Central memory CD8-positive, alpha-beta T cell (primary cell): ENCODE measurements at regions not wholly inside any gene's neighbourhood (a gene's known extent, or its start where the extent isn't known, plus 50 kb on each side); places are given as distances from the start of the nearest gene placed in this dataset.

Experiments used
- ATAC-seq: fragments of 150-1000 bp; cut with Tn5 transposase; replicated peaks from 2 replicates; pipeline ENCODE4 v1.10.0; 2022; ENCODE audit warnings: mild to moderate bottlenecking, moderate FRiP score, moderate number of reproducible peaks; ENCODE audit not compliant: poor library complexity, severe bottlenecking; ENCODE audit errors: extremely low read depth
- DNase-seq, 2 donors: peaks; one replicate each; pipeline ENCODE4 v3.0.0; 2021; ENCODE audit warnings: low spot score in 2 of 2
- H3K27ac Mint-ChIP-seq: one replicate; pipeline ENCODE4 v1.8.0; 2022; ENCODE audit warnings: low read depth, mild to moderate bottlenecking, moderate library complexity, mixed read lengths
- H3K27me3 Mint-ChIP-seq: one replicate; pipeline ENCODE4 v1.8.0; 2022; ENCODE audit warnings: mixed read lengths
- H3K36me3 Mint-ChIP-seq: one replicate; pipeline ENCODE4 v1.8.0; 2022; ENCODE audit warnings: mild to moderate bottlenecking, moderate library complexity, mixed read lengths; ENCODE audit not compliant: insufficient read depth
- H3K4me1 Mint-ChIP-seq: one replicate; pipeline ENCODE4 v1.8.0; 2022; ENCODE audit warnings: mixed read lengths
- H3K4me3 Mint-ChIP-seq: one replicate; pipeline ENCODE4 v1.8.0; 2022; ENCODE audit warnings: mild to moderate bottlenecking, moderate library complexity, mixed read lengths
- H3K9me3 Mint-ChIP-seq: one replicate; pipeline ENCODE4 v1.8.0; 2022; ENCODE audit warnings: mixed read lengths

GRCh38 chr13:21987793-21988192 is 316.9 kb downstream of the FGF9 start:
- no peaks in the 10 kb centered on the region for H3K36me3 Mint-ChIP-seq
- no peaks in the 10 kb centered on the region for H3K27me3 Mint-ChIP-seq
- no peak overlapping the region for H3K27ac Mint-ChIP-seq
- H3K9me3 Mint-ChIP-seq, result no peaks in the 10 kb centered on the region
- peaks cover 6% of the 10 kb centered on the region for H3K4me1 Mint-ChIP-seq
- DNase-seq (no peak), ATAC-seq (no peak)
- no peak overlapping the region for H3K4me3 Mint-ChIP-seq

GRCh38 chr13:21988624-21989023 is 317.8 kb downstream of the FGF9 start:
- no peak for ATAC-seq

GRCh38 chr13:21996049-21996448 is 325.2 kb downstream of the FGF9 start:
- Mint-ChIP-seq H3K4me1 (no peaks in the 10 kb centered on the region), H3K4me3 (no peak overlapping the region), H3K36me3 (peaks cover 2% of the 10 kb centered on the region), H3K27ac (no peak overlapping the region), H3K27me3 (peaks cover 33% of the 10 kb centered on the region), H3K9me3 (no peaks in the 10 kb centered on the region)
- DNase-seq (no peak), ATAC-seq (no peak)

More at GRCh38 chr13:21988624-21989023, 317.8 kb downstream of the FGF9 start:
- no peaks in the 10 kb centered on the region for H3K9me3 Mint-ChIP-seq
- no peaks in the 10 kb centered on the region for H3K36me3 Mint-ChIP-seq
- H3K27ac Mint-ChIP-seq, result no peak overlapping the region
- DNase-seq, result no peak
- no peaks in the 10 kb centered on the region for H3K27me3 Mint-ChIP-seq
- no peak overlapping the region for H3K4me3 Mint-ChIP-seq
- peaks cover 6% of the 10 kb centered on the region for H3K4me1 Mint-ChIP-seq

GRCh38 chr13:21997726-21998125 is 326.9 kb downstream of the FGF9 start:
- no peak overlapping the region for H3K27ac Mint-ChIP-seq
- H3K27me3 Mint-ChIP-seq, result peaks cover 42% of the 10 kb centered on the region

GRCh38 chr13:21998279-21998990 is 327.6 kb downstream of the FGF9 start:
- Mint-ChIP-seq H3K27me3 (peaks cover 42% of the 10 kb centered on the region), H3K9me3 (no peaks in the 10 kb centered on the region), H3K4me1 (peaks cover under 1% of the 10 kb centered on the region), H3K27ac (no peak overlapping the region), H3K4me3 (no peak overlapping the region), H3K36me3 (peaks cover 2% of the 10 kb centered on the region)
- ATAC-seq (no peak), DNase-seq (no peak)

More at GRCh38 chr13:21997726-21998125, 326.9 kb downstream of the FGF9 start:
- ATAC-seq (no peak), DNase-seq (no peak)
- no peaks in the 10 kb centered on the region for H3K9me3 Mint-ChIP-seq
- no peaks in the 10 kb centered on the region for H3K4me1 Mint-ChIP-seq
- H3K36me3 Mint-ChIP-seq, result peaks cover 2% of the 10 kb centered on the region
- H3K4me3 Mint-ChIP-seq, result no peak overlapping the region

GRCh38 chr13:21999666-22000065 is 328.8 kb downstream of the FGF9 start:
- Mint-ChIP-seq H3K27me3 (peaks cover 42% of the 10 kb centered on the region), H3K4me1 (peaks cover 5% of the 10 kb centered on the region), H3K27ac (no peak overlapping the region), H3K36me3 (peaks cover 2% of the 10 kb centered on the region), H3K4me3 (no peak overlapping the region), H3K9me3 (no peaks in the 10 kb centered on the region)
- no peak for DNase-seq
- ATAC-seq, result no peak

GRCh38 chr13:22000191-22000590 is 329.3 kb downstream of the FGF9 start:
- Mint-ChIP-seq H3K4me3 (no peak overlapping the region), H3K27me3 (peaks cover 42% of the 10 kb centered on the region)

GRCh38 chr13:22001336-22001735 is 330.5 kb downstream of the FGF9 start:
- peaks cover 42% of the 10 kb centered on the region for H3K27me3 Mint-ChIP-seq
- H3K27ac Mint-ChIP-seq, result no peak overlapping the region
- no peaks in the 10 kb centered on the region for H3K9me3 Mint-ChIP-seq
- ATAC-seq (no peak), DNase-seq (no peak)
- H3K4me1 Mint-ChIP-seq, result peaks cover 5% of the 10 kb centered on the region
- H3K4me3 Mint-ChIP-seq, result no peak overlapping the region
- peaks cover 2% of the 10 kb centered on the region for H3K36me3 Mint-ChIP-seq

More at GRCh38 chr13:22000191-22000590, 329.3 kb downstream of the FGF9 start:
- peaks cover 2% of the 10 kb centered on the region for H3K36me3 Mint-ChIP-seq
- H3K4me1 Mint-ChIP-seq, result peaks cover 5% of the 10 kb centered on the region
- ATAC-seq (no peak), DNase-seq (no peak)
- no peaks in the 10 kb centered on the region for H3K9me3 Mint-ChIP-seq
- H3K27ac Mint-ChIP-seq, result no peak overlapping the region

GRCh38 chr13:22002893-22003292 is 332.0 kb downstream of the FGF9 start:
- H3K27me3 Mint-ChIP-seq, result peaks cover 40% of the 10 kb centered on the region
- no peak overlapping the region for H3K4me3 Mint-ChIP-seq
- H3K9me3 Mint-ChIP-seq, result peaks cover 1% of the 10 kb centered on the region
- H3K36me3 Mint-ChIP-seq, result no peaks in the 10 kb centered on the region
- ATAC-seq (no peak), DNase-seq (no peak)
- no peak overlapping the region for H3K27ac Mint-ChIP-seq
- peaks cover 5% of the 10 kb centered on the region for H3K4me1 Mint-ChIP-seq

GRCh38 chr13:22009500-22009899 is 338.6 kb downstream of the FGF9 start:
- no peak overlapping the region for H3K27ac Mint-ChIP-seq
- H3K27me3 Mint-ChIP-seq, result no peaks in the 10 kb centered on the region
- DNase-seq (no peak), ATAC-seq (no peak)
- no peak overlapping the region for H3K4me3 Mint-ChIP-seq
- H3K9me3 Mint-ChIP-seq, result peaks cover 5% of the 10 kb centered on the region
- no peaks in the 10 kb centered on the region for H3K4me1 Mint-ChIP-seq
- H3K36me3 Mint-ChIP-seq, result no peaks in the 10 kb centered on the region

GRCh38 chr13:22009937-22010336 is 339.1 kb downstream of the FGF9 start:
- Mint-ChIP-seq H3K36me3 (no peaks in the 10 kb centered on the region), H3K4me3 (no peak overlapping the region), H3K27ac (no peak overlapping the region), H3K4me1 (no peaks in the 10 kb centered on the region), H3K27me3 (no peaks in the 10 kb centered on the region), H3K9me3 (peaks cover 5% of the 10 kb centered on the region)
- ATAC-seq, result no peak
- DNase-seq, result no peak

GRCh38 chr13:22012686-22013085 is 341.8 kb downstream of the FGF9 start:
- peaks cover 5% of the 10 kb centered on the region for H3K9me3 Mint-ChIP-seq
- ATAC-seq, result no peak
- no peak overlapping the region for H3K27ac Mint-ChIP-seq

GRCh38 chr13:22014469-22014868 is 343.6 kb downstream of the FGF9 start:
- no peak for DNase-seq
- no peak for ATAC-seq
- Mint-ChIP-seq H3K36me3 (no peaks in the 10 kb centered on the region), H3K9me3 (no peaks in the 10 kb centered on the region), H3K4me3 (no peak overlapping the region), H3K27me3 (no peaks in the 10 kb centered on the region), H3K4me1 (no peaks in the 10 kb centered on the region), H3K27ac (no peak overlapping the region)

More at GRCh38 chr13:22012686-22013085, 341.8 kb downstream of the FGF9 start:
- DNase-seq, result no peak
- H3K4me3 Mint-ChIP-seq, result no peak overlapping the region
- no peaks in the 10 kb centered on the region for H3K4me1 Mint-ChIP-seq
- H3K36me3 Mint-ChIP-seq, result no peaks in the 10 kb centered on the region
- no peaks in the 10 kb centered on the region for H3K27me3 Mint-ChIP-seq
